ENCODE measurements at regions not wholly inside any gene's neighbourhood (a gene's known extent, or its start where the extent isn't known, plus 50 kb on each side); places are given as distances from the start of the nearest gene placed in this dataset.

- no peaks in the 10 kb centered on the region for H3K23me2 ChIP-seq (ENCODE audit: low read depth, low read length)
- H3K14ac ChIP-seq (ENCODE audit: insufficient read length), result no peak overlapping the region
- H3K79me1 ChIP-seq (ENCODE audit: low read depth, low read length), result no peaks in the 10 kb centered on the region
- no peak overlapping the region for H2BK15ac ChIP-seq (ENCODE audit: low read length)
- H3K4me3 ChIP-seq (ENCODE audit: extremely low read depth in 1 of 4, insufficient read depth in 2 of 4, low read depth in 3 of 4, low read length in 4 of 4), result no peak overlapping the region
- no peak overlapping the region for H4K91ac ChIP-seq (replicated peaks; ENCODE audit: insufficient read length, low read length)
- H3K4ac ChIP-seq (replicated peaks; ENCODE audit: insufficient read length, low read depth, low read length), result no peak overlapping the region
- ChIA-PET POLR2A (ENCODE audit: partially characterized antibody) (interaction anchor here (0.7 kb wide), 1 partner anchor 248 kb away, joined by 4 read pairs; no protein-coding TSS in a partner anchor), CTCF (ENCODE audit: partially characterized antibody) (no interaction called here)
- no peak overlapping the region for H2BK20ac ChIP-seq (ENCODE audit: low read length)
- no peak for TF ChIP-seq CBX5 (IDR thresholded peaks at IDR 0.05; ENCODE audit: low read depth, low read length)
- no peaks in the 10 kb centered on the region for H3K4me1 ChIP-seq (replicated peaks in 1 of 4; ENCODE audit: control insufficient read depth in 3 of 4, insufficient read depth in 4 of 4, low read length in 3 of 4)
- H3K9ac ChIP-seq (replicated peaks in 1 of 4; ENCODE audit: extremely low read depth in 1 of 4, low read depth in 3 of 4, low read length in 3 of 4), result no peak overlapping the region
- no peak for DNase-seq (ENCODE audit: low read depth in 1 of 2, low spot score in 2 of 2)
- no peak overlapping the region for H2AFZ ChIP-seq (ENCODE audit: low read length)
- H3K27me3 ChIP-seq (replicated peaks in 1 of 4; ENCODE audit: control insufficient read depth in 3 of 4, extremely low read depth in 1 of 4, insufficient read depth in 3 of 4, low read length in 3 of 4), result no peaks in the 10 kb centered on the region
- no peak overlapping the region for H2BK5ac ChIP-seq (ENCODE audit: low read depth, low read length)
- no peak for FAIRE-seq
- H4K20me1 ChIP-seq (replicated peaks in 1 of 2; ENCODE audit: control insufficient read depth in 1 of 2, insufficient read depth in 2 of 2, low read length in 2 of 2), result no peaks in the 10 kb centered on the region
- H2AK5ac ChIP-seq (ENCODE audit: low read depth, low read length), result no peak overlapping the region
- 93% methylated on average over 8 of the region's 8 CpGs; no CpG with 5 or more reads in 1 of the 2 experiments for WGBS, 2 experiments (ENCODE audit: extremely low coverage in 1 of 2, insufficient coverage in 1 of 2, insufficient read length in 1 of 2, insufficient replicate concordance in 2 of 2, low coverage in 1 of 2, low lambda C conversion rate in 2 of 2, missing lambda C conversion rate in 1 of 2)
- H4K8ac ChIP-seq (ENCODE audit: extremely low read depth, insufficient read depth, low read length), result no peak overlapping the region
- no peaks in the 10 kb centered on the region for H3K36me3 ChIP-seq (ENCODE audit: control insufficient read depth in 2 of 4, insufficient read depth in 4 of 4, low read length in 3 of 4)
- H2BK12ac ChIP-seq (ENCODE audit: low read depth, low read length), result no peak overlapping the region
- H3K27ac ChIP-seq (ENCODE audit: low read depth, low read length), result no peak overlapping the region
- no peak overlapping the region for H3K23ac ChIP-seq (ENCODE audit: insufficient read length)
- no peak overlapping the region for H3K4me2 ChIP-seq (ENCODE audit: insufficient read depth in 1 of 2, low read depth in 2 of 2, low read length in 2 of 2)
- no peaks in the 10 kb centered on the region for H3K79me2 ChIP-seq (ENCODE audit: control insufficient read depth in 1 of 2, insufficient read depth in 2 of 2, low read length in 2 of 2)
- H3K56ac ChIP-seq (replicated peaks; ENCODE audit: insufficient read length, low read depth, low read length), result no peak overlapping the region
- no peaks in the 10 kb centered on the region for H3K9me3 ChIP-seq (ENCODE audit: insufficient read depth in 2 of 2, low read depth in 1 of 2, low read length in 1 of 2)
- H3K18ac ChIP-seq (ENCODE audit: extremely low read depth, low read length), result no peak overlapping the region
- H2BK120ac ChIP-seq (replicated peaks; ENCODE audit: low read depth, low read length), result no peak overlapping the region
- no peak overlapping the region for H4K5ac ChIP-seq (ENCODE audit: insufficient read length, low read depth, low read length)
Measured at GRCh38 chr6:134546962-134547645, 229.2 kb upstream of the SGK1 start.
